ENCODE measurements at regions not wholly inside any gene's neighbourhood (a gene's known extent, or its start where the extent isn't known, plus 50 kb on each side); places are given as distances from the start of the nearest gene placed in this dataset.
A peak's percentile ranks its signal among the peaks of the same experiment; 100 is the strongest.

- CTCF ChIA-PET (ENCODE audit: partially characterized antibody), result interaction anchor here (0.7 to 1.5 kb wide), 3 partner anchors 10 to 902 kb away, joined by 3 read pairs; no protein-coding TSS in a partner anchor
- H3K79me1 ChIP-seq (ENCODE audit: low read depth, low read length), result no peaks in the 10 kb centered on the region
- no peak overlapping the region for H3K14ac ChIP-seq (ENCODE audit: insufficient read length)
- no peak for FAIRE-seq
- H2AFZ ChIP-seq (ENCODE audit: low read length), result no peak overlapping the region
- H3K27ac ChIP-seq (ENCODE audit: low read depth, low read length), result no peak overlapping the region
- H3K56ac ChIP-seq (replicated peaks; ENCODE audit: insufficient read length, low read depth, low read length), result no peak overlapping the region
- whole genome bisulfite sequencing, 2 experiments (ENCODE audit: extremely low coverage in 1 of 2, insufficient coverage in 1 of 2, insufficient read length in 1 of 2, insufficient replicate concordance in 2 of 2, low coverage in 1 of 2, low lambda C conversion rate in 2 of 2, missing lambda C conversion rate in 1 of 2), result 88% methylated on average over 4 of the region's 4 CpGs; no CpG with 5 or more reads in 1 of the 2 experiments
- no peaks in the 10 kb centered on the region for H3K23me2 ChIP-seq (ENCODE audit: low read depth, low read length)
- no peak overlapping the region for H3K4me3 ChIP-seq (ENCODE audit: extremely low read depth in 1 of 4, insufficient read depth in 2 of 4, low read depth in 3 of 4, low read length in 4 of 4)
- no peak overlapping the region for H3K4ac ChIP-seq (replicated peaks; ENCODE audit: insufficient read length, low read depth, low read length)
- no peak overlapping the region for H2BK12ac ChIP-seq (ENCODE audit: low read depth, low read length)
- H4K8ac ChIP-seq (ENCODE audit: extremely low read depth, insufficient read depth, low read length), result no peak overlapping the region
- H3K18ac ChIP-seq (ENCODE audit: extremely low read depth, low read length), result no peak overlapping the region
- no peak overlapping the region for H3K9ac ChIP-seq (replicated peaks in 1 of 4; ENCODE audit: extremely low read depth in 1 of 4, low read depth in 3 of 4, low read length in 3 of 4)
- no peak overlapping the region for H2BK120ac ChIP-seq (replicated peaks; ENCODE audit: low read depth, low read length)
- no peak overlapping the region for H4K5ac ChIP-seq (ENCODE audit: insufficient read length, low read depth, low read length)
- POLR2A ChIA-PET (ENCODE audit: partially characterized antibody), result no interaction called here
- no peaks in the 10 kb centered on the region for H3K4me1 ChIP-seq (replicated peaks in 1 of 4; ENCODE audit: control insufficient read depth in 3 of 4, insufficient read depth in 4 of 4, low read length in 3 of 4)
- H3K9me3 ChIP-seq (ENCODE audit: insufficient read depth in 2 of 2, low read depth in 1 of 2, low read length in 1 of 2), result no peaks in the 10 kb centered on the region
- H2BK15ac ChIP-seq (ENCODE audit: low read length), result no peak overlapping the region
- no peak overlapping the region for H4K91ac ChIP-seq (replicated peaks; ENCODE audit: insufficient read length, low read length)
- H3K79me2 ChIP-seq (ENCODE audit: control insufficient read depth in 1 of 2, insufficient read depth in 2 of 2, low read length in 2 of 2), result no peaks in the 10 kb centered on the region
- H3K36me3 ChIP-seq (ENCODE audit: control insufficient read depth in 2 of 4, insufficient read depth in 4 of 4, low read length in 3 of 4), result no peaks in the 10 kb centered on the region
- peak overlapping the region; percentile 61 for H3K23ac ChIP-seq (ENCODE audit: insufficient read length)
- H2BK5ac ChIP-seq (ENCODE audit: low read depth, low read length), result no peak overlapping the region
- H4K20me1 ChIP-seq (replicated peaks in 1 of 2; ENCODE audit: control insufficient read depth in 1 of 2, insufficient read depth in 2 of 2, low read length in 2 of 2), result no peaks in the 10 kb centered on the region
- DNase-seq (ENCODE audit: low read depth in 1 of 2, low spot score in 2 of 2), result no peak
- no peak overlapping the region for H2AK5ac ChIP-seq (ENCODE audit: low read depth, low read length)
- H2BK20ac ChIP-seq (ENCODE audit: low read length), result no peak overlapping the region
- no peaks in the 10 kb centered on the region for H3K27me3 ChIP-seq (replicated peaks in 1 of 4; ENCODE audit: control insufficient read depth in 3 of 4, extremely low read depth in 1 of 4, insufficient read depth in 3 of 4, low read length in 3 of 4)
- no peak overlapping the region for H3K4me2 ChIP-seq (ENCODE audit: insufficient read depth in 1 of 2, low read depth in 2 of 2, low read length in 2 of 2)
- no peak for TF ChIP-seq BACH1 (IDR thresholded peaks at IDR 0.05; ENCODE audit: low read length)
- TF ChIP-seq EZH2 (IDR thresholded peaks at IDR 0.05; ENCODE audit: low read depth, low read length, severe bottlenecking), result no peak
- no peak for TF ChIP-seq POU5F1 (IDR thresholded peaks at IDR 0.05; ENCODE audit: low read depth, low read length)
- no peak for TF ChIP-seq ASH2L (IDR thresholded peaks at IDR 0.05; ENCODE audit: low read length)
- no peak for TF ChIP-seq CHD2 (IDR thresholded peaks at IDR 0.05; ENCODE audit: low read length)
- no peak for TF ChIP-seq TAF1 (IDR thresholded peaks at IDR 0.05; ENCODE audit: low read depth, low read length)
- no peak for TF ChIP-seq HDAC6 (IDR thresholded peaks at IDR 0.05; ENCODE audit: low read depth, low read length)
- no peak for TF ChIP-seq SUZ12 (IDR thresholded peaks at IDR 0.05; ENCODE audit: low read length)
- no peak for TF ChIP-seq ATF2 (IDR thresholded peaks at IDR 0.05; ENCODE audit: low read length)
- no peak for TF ChIP-seq GABPA (IDR thresholded peaks at IDR 0.05; ENCODE audit: borderline replicate concordance, insufficient read depth, low read length)
- TF ChIP-seq RBBP5 (IDR thresholded peaks at IDR 0.05; ENCODE audit: borderline replicate concordance, low read depth, low read length), result no peak
- no peak for TF ChIP-seq CBX5 (IDR thresholded peaks at IDR 0.05; ENCODE audit: low read depth, low read length)
- TF ChIP-seq GTF2F1 (IDR thresholded peaks at IDR 0.05; ENCODE audit: borderline replicate concordance, low read depth, low read length), result no peak
- no peak for TF ChIP-seq SIN3A (conservative IDR thresholded peaks at IDR 0.05 in 1 of 2, IDR thresholded peaks at IDR 0.05 in 1 of 2; ENCODE audit: low read depth in 1 of 2, low read length in 2 of 2)
Observed at GRCh38 chr2:187934692-187935091, 357.0 kb upstream of the GULP1 start.

Data from H1 (cell line).